Fibroblast of the aortic adventitia (primary cell): ENCODE measurements at regions not wholly inside any gene's neighbourhood (a gene's known extent, or its start where the extent isn't known, plus 50 kb on each side); places are given as distances from the start of the nearest gene placed in this dataset.

ENCODE experiments used
- DNase-seq: peaks from one replicate; pipeline ENCODE4 v3.0.0-alpha.2; 2010; ENCODE audit warnings: low read depth
- H3K4me3 ChIP-seq: 2 replicates; pipeline ENCODE4 v1.5.1; 2011; ENCODE audit warnings: low read depth, mild to moderate bottlenecking, control low read depth, low read length, moderate library complexity
- CTCF ChIP-seq: IDR thresholded peaks from 2 replicates; pipeline ENCODE4 v1.5.1; 2011; ENCODE audit warnings: mild to moderate bottlenecking, low read length, control low read depth, inconsistent platforms; ENCODE audit not compliant: insufficient read depth

GRCh38 chr2:16791496-16791895 lies 125.9 kb upstream of the CYRIA start:
- no peak for DNase-seq
- no peak for TF ChIP-seq CTCF
- H3K4me3 ChIP-seq = no peak overlapping the region

- no peak overlapping the region for H3K4me3 ChIP-seq
- DNase-seq = no peak
- TF ChIP-seq CTCF = no peak
Measured at GRCh38 chr2:16785149-16785548, 119.5 kb upstream of the CYRIA start.

- TF ChIP-seq CTCF = no peak
- no peak overlapping the region for H3K4me3 ChIP-seq
- DNase-seq = no peak
Measured at GRCh38 chr2:16784652-16785051, 119.0 kb upstream of the CYRIA start.

- no peak for TF ChIP-seq CTCF
- no peak for DNase-seq
- no peak overlapping the region for H3K4me3 ChIP-seq
Measured at GRCh38 chr2:16777123-16777870, 111.7 kb upstream of the CYRIA start.

- TF ChIP-seq CTCF = no peak
- H3K4me3 ChIP-seq = no peak overlapping the region
- no peak for DNase-seq
Measured at GRCh38 chr2:16775899-16776231, 110.2 kb upstream of the CYRIA start.

- no peak overlapping the region for H3K4me3 ChIP-seq
- TF ChIP-seq CTCF = no peak
- DNase-seq = no peak
Measured at GRCh38 chr2:16774980-16775898, 109.6 kb upstream of the CYRIA start.
